ENCODE measurements at regions not wholly inside any gene's neighbourhood (a gene's known extent, or its start where the extent isn't known, plus 50 kb on each side); places are given as distances from the start of the nearest gene placed in this dataset.

- intact Hi-C loops (cut with DNase I; ENCODE audit: low total_unique reads) (no loop called here), in situ Hi-C loops (cut with MboI; ENCODE audit: low pct_ligation_motif_present in 1 of 4, low pct_unique_long_range_greater_than_20kb in 1 of 4, low sequenced_read_pairs in 3 of 4) (no loop called here)
- Histone ChIP-seq H3K27me3 (no peaks in the 10 kb centered on the region), H3K27ac (no peak overlapping the region), H3K36me3 (no peaks in the 10 kb centered on the region), H3K4me1 (no peaks in the 10 kb centered on the region), H3K9me3 (no peaks in the 10 kb centered on the region), H3K4me3 (no peak overlapping the region)
- DNase-seq, result no peak
- WGBS, 2 donors (ENCODE audit: low coverage in 1 of 2), result 57 to 61% methylated on average over 5 to 6 of the region's 6 CpGs
- TF ChIP-seq POLR2A (IDR thresholded peaks at IDR 0.05) (no peak), EP300 (IDR thresholded peaks at IDR 0.05; ENCODE audit: low read depth) (no peak), CTCF (IDR thresholded peaks at IDR 0.05) (no peak), POLR2AphosphoS5 (IDR thresholded peaks at IDR 0.05) (no peak)
Observed at GRCh38 chr6:128696691-128697689, 176.6 kb upstream of the PTPRK start.

- no peak for DNase-seq
- in situ Hi-C loops (cut with MboI; ENCODE audit: low pct_ligation_motif_present in 1 of 4, low pct_unique_long_range_greater_than_20kb in 1 of 4, low sequenced_read_pairs in 3 of 4) (no loop called here), intact Hi-C loops (cut with DNase I; ENCODE audit: low total_unique reads) (no loop called here)
- no peak overlapping the region for H3K4me3 ChIP-seq
- no peaks in the 10 kb centered on the region for H3K36me3 ChIP-seq
- TF ChIP-seq POLR2A (IDR thresholded peaks at IDR 0.05) (no peak), POLR2AphosphoS5 (IDR thresholded peaks at IDR 0.05) (no peak), EP300 (IDR thresholded peaks at IDR 0.05; ENCODE audit: low read depth) (no peak), CTCF (IDR thresholded peaks at IDR 0.05) (no peak)
- no peaks in the 10 kb centered on the region for H3K4me1 ChIP-seq
- no peaks in the 10 kb centered on the region for H3K27me3 ChIP-seq
- 71 to 100% methylated on average over 1 of the region's 1 CpG for WGBS, 2 donors (ENCODE audit: low coverage in 1 of 2)
- H3K27ac ChIP-seq, result no peak overlapping the region
- H3K9me3 ChIP-seq, result no peaks in the 10 kb centered on the region
Observed at GRCh38 chr6:128694303-128695009, 174.1 kb upstream of the PTPRK start.

- 88 to 94% methylated on average over 3 of the region's 3 CpGs for WGBS, 2 donors (ENCODE audit: low coverage in 1 of 2)
- in situ Hi-C loops (cut with MboI; ENCODE audit: low pct_ligation_motif_present in 1 of 4, low pct_unique_long_range_greater_than_20kb in 1 of 4, low sequenced_read_pairs in 3 of 4) (no loop called here), intact Hi-C loops (cut with DNase I; ENCODE audit: low total_unique reads) (no loop called here)
- Histone ChIP-seq H3K27me3 (no peaks in the 10 kb centered on the region), H3K36me3 (no peaks in the 10 kb centered on the region), H3K27ac (no peak overlapping the region), H3K4me1 (no peaks in the 10 kb centered on the region), H3K4me3 (no peak overlapping the region), H3K9me3 (no peaks in the 10 kb centered on the region)
- no peak for DNase-seq
- TF ChIP-seq CTCF (IDR thresholded peaks at IDR 0.05), result no peak
- TF ChIP-seq EP300 (IDR thresholded peaks at IDR 0.05; ENCODE audit: low read depth), result no peak
- no peak for TF ChIP-seq POLR2AphosphoS5 (IDR thresholded peaks at IDR 0.05)
- no peak for TF ChIP-seq POLR2A (IDR thresholded peaks at IDR 0.05)
Observed at GRCh38 chr6:128690063-128690462, 169.7 kb upstream of the PTPRK start.

GRCh38 chr6:128686084-128686483, 165.7 kb upstream of the PTPRK start:
- no peak for DNase-seq
- H3K4me3 ChIP-seq, result no peak overlapping the region
- H3K27me3 ChIP-seq, result no peaks in the 10 kb centered on the region
- TF ChIP-seq EP300 (IDR thresholded peaks at IDR 0.05; ENCODE audit: low read depth) (no peak), POLR2AphosphoS5 (IDR thresholded peaks at IDR 0.05) (no peak), CTCF (IDR thresholded peaks at IDR 0.05) (no peak), POLR2A (IDR thresholded peaks at IDR 0.05) (no peak)
- in situ Hi-C loops (cut with MboI; ENCODE audit: low pct_ligation_motif_present in 1 of 4, low pct_unique_long_range_greater_than_20kb in 1 of 4, low sequenced_read_pairs in 3 of 4), result no loop called here
- no peaks in the 10 kb centered on the region for H3K4me1 ChIP-seq
- intact Hi-C loops (cut with DNase I; ENCODE audit: low total_unique reads), result no loop called here
- H3K9me3 ChIP-seq, result no peaks in the 10 kb centered on the region
- no peak overlapping the region for H3K27ac ChIP-seq
- H3K36me3 ChIP-seq, result no peaks in the 10 kb centered on the region

Measured in transverse colon (tissue), 4 donors.